BE2C (cell line): ENCODE measurements at regions not wholly inside any gene's neighbourhood (a gene's known extent, or its start where the extent isn't known, plus 50 kb on each side); places are given as distances from the start of the nearest gene placed in this dataset.
"Not testable (repeated sequence)": the region's sequence is repeated elsewhere in the genome, so short reads cannot be mapped to it uniquely, and the experiment has no call there.

Experiments used
- DNase-seq: peaks from one replicate; pipeline ENCODE4 v3.0.0-alpha.2; 2020
- H3K27me3 ChIP-seq: fragments of 250-450 bp; sonication (Bioruptor Pico); 2 replicates; pipeline ENCODE4 v1.5.1; 2020; ENCODE audit warnings: mild to moderate bottlenecking
- H3K36me3 ChIP-seq: fragments of 250-450 bp; sonication (Bioruptor Pico); 2 replicates; pipeline ENCODE4 v1.5.1; 2020; ENCODE audit warnings: mild to moderate bottlenecking
- H3K4me1 ChIP-seq: fragments of 250-450 bp; sonication (Bioruptor Pico); 2 replicates; pipeline ENCODE4 v1.5.1; 2020
- H3K4me3 ChIP-seq: 2 replicates; pipeline ENCODE4 v1.5.1; 2011; ENCODE audit warnings: low read depth, low read length
- H3K9me3 ChIP-seq: fragments of 250-450 bp; sonication (Bioruptor Pico); 2 replicates; pipeline ENCODE4 v1.5.1; 2020
- TF ChIP-seq, protein P1 (sequence below): IDR thresholded peaks from 2 replicates; pipeline ENCODE4 v1.5.1; 2012; ENCODE audit warnings: mild to moderate bottlenecking, low read depth, low read length

DNA sequence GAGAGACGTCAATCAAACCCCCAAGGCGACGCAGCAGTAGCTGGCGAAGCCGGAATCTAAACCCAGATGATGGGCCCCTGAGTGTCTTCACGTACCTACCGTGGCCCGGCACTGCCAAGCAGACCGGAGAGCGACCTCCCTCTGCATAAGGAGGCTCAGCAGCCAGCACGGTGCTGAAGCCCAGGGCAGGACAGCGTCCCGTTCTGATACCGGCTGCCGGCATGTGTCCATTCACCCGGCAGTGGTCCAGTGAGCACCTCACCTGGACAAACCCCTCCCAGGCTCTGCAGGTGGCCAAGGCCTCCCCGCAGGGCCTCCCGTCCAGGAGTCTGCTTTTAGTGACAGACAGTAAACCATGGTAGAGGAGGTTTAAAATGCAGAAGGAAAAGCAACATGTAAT lies 142.0 kb downstream of the BRD1 start:
- no peaks in the 10 kb centered on the region for H3K4me1 ChIP-seq
- TF ChIP-seq, protein P1, sequence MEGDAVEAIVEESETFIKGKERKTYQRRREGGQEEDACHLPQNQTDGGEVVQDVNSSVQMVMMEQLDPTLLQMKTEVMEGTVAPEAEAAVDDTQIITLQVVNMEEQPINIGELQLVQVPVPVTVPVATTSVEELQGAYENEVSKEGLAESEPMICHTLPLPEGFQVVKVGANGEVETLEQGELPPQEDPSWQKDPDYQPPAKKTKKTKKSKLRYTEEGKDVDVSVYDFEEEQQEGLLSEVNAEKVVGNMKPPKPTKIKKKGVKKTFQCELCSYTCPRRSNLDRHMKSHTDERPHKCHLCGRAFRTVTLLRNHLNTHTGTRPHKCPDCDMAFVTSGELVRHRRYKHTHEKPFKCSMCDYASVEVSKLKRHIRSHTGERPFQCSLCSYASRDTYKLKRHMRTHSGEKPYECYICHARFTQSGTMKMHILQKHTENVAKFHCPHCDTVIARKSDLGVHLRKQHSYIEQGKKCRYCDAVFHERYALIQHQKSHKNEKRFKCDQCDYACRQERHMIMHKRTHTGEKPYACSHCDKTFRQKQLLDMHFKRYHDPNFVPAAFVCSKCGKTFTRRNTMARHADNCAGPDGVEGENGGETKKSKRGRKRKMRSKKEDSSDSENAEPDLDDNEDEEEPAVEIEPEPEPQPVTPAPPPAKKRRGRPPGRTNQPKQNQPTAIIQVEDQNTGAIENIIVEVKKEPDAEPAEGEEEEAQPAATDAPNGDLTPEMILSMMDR, result no peak
- no peak overlapping the region for H3K4me3 ChIP-seq
- H3K27me3 ChIP-seq, result peaks cover 31% of the 10 kb centered on the region
- DNase-seq, result no peak
- no peaks in the 10 kb centered on the region for H3K9me3 ChIP-seq
- H3K36me3 ChIP-seq, result no peaks in the 10 kb centered on the region

DNA sequence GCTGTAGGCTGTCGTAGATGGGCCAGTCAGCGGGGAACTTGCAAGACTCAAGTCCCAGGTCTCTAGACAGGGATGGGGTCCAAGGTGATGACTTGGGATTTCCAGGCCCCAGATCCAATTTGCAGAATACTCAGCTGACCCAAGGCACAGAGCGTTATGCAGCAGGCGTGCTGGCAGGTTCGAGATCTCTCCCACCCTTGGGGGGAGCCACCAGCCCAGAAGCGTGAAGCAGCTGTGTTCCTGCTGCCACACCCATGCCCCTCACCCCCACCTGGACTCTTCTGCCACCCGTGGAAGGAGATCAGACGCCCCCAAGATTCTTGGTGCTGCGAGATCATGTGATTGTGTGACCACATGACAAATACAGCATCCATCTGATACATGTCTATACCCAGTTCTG lies 142.6 kb downstream of the BRD1 start:
- no peak for DNase-seq
- H3K36me3 ChIP-seq, result no peaks in the 10 kb centered on the region
- H3K9me3 ChIP-seq, result no peaks in the 10 kb centered on the region
- H3K4me1 ChIP-seq, result no peaks in the 10 kb centered on the region
- peaks cover 31% of the 10 kb centered on the region for H3K27me3 ChIP-seq
- H3K4me3 ChIP-seq, result no peak overlapping the region
- TF ChIP-seq, protein P1, result no peak

DNA sequence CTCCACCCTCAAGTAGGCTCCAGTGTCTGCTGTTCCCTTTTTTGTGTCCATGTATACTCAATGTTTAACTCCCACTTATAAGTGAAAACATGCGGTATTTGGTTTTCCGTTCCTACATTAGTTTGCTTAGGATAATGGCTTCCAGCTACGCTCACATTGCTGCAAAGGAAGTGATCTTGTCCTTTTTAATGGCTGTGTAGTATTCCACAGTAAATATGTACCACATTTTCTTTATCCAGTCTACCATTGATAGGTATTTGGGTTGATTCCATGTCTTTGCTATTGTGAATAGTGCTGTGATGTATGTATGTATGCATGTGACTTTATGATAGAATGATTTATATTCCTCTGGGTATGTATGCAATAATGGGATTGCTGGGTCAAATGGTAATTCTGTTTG lies 144.6 kb downstream of the BRD1 start:
- H3K27me3 ChIP-seq, result peaks cover 27% of the 10 kb centered on the region
- DNase-seq, result no peak
- H3K4me1 ChIP-seq, result no peaks in the 10 kb centered on the region
- H3K4me3 ChIP-seq, result no peak overlapping the region
- H3K9me3 ChIP-seq, result no peaks in the 10 kb centered on the region
- TF ChIP-seq, protein P1, result no peak
- no peaks in the 10 kb centered on the region for H3K36me3 ChIP-seq

DNA sequence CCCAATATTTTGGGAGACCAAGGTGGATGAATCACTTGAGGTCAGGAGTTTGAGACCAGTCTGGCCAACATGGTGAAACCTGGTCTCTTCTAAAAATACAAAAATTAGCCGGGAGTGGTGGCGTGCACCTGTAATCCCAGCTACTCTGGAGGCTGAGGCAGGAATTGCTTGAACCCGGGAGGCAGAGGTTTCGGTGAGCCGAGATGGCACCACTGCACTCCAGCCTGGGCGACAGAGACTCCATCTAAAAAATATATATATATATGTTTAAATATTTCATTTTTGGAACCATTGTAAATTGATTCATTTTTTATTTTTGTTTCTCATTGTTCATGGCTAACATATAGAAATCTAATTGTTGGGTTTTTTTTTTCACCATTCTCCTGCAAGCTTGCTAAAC lies 146.9 kb downstream of the BRD1 start:
- not testable (repeated sequence) for H3K36me3 ChIP-seq, DNase-seq, H3K9me3 ChIP-seq, H3K4me3 ChIP-seq, H3K4me1 ChIP-seq
- peaks cover 33% of the 10 kb centered on the region for H3K27me3 ChIP-seq

DNA sequence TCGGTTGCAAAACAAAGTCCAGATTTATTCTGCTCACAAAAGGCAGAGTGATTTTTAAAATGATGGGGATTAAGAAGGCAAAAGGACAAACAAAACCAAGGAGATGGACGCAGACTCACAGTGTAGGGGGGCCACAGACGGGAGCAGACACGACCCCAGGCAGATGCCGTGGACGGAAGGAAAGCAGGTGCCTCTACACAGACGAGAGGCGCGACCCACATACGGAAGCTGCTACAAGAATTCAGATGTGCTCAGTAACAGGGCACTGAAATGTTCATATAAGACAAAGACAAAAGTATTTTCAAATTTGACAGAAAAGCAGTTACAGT lies 148.9 kb downstream of the BRD1 start:
- H3K4me3 ChIP-seq, result no peak overlapping the region
- TF ChIP-seq, protein P1, result no peak
- H3K9me3 ChIP-seq, result no peaks in the 10 kb centered on the region
- H3K27me3 ChIP-seq, result peaks cover 33% of the 10 kb centered on the region
- DNase-seq, result no peak
- H3K36me3 ChIP-seq, result no peaks in the 10 kb centered on the region
- H3K4me1 ChIP-seq, result no peaks in the 10 kb centered on the region

DNA sequence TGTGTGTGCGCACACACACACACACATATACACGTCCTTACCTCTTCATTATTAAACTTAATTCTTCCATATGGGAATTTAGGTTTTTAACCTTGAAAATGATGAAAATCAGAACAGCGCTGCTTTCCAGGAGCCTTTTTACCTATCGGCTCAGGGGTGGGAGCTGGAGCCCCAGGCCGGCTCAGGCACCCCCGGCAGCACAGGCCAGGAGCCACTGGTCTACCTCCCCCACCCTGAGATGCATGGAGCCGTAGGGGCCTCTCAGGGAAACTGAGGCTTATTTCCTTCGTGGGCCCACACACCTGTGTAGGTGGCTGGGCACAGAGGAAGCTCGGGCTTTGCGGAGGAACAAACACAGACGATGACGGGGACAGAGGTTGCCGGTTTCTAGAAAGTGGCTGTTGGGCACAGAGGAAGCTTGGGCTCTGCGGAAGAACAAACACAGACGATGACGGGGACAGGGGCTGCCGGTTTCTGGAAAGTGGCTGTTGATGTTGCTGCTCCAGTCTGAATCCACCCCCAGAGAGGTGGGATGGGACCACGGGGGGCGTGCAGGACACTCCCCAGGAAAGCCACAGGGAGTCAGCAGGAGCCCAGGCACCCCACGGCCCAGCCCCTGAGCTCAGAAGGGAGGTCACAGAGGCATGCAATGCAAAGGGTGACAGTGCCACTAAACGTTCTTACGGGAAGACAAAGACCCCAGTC lies 149.4 kb downstream of the BRD1 start:
- no peak for DNase-seq
- peaks cover 33% of the 10 kb centered on the region for H3K27me3 ChIP-seq
- no peaks in the 10 kb centered on the region for H3K9me3 ChIP-seq
- H3K36me3 ChIP-seq, result no peaks in the 10 kb centered on the region
- no peaks in the 10 kb centered on the region for H3K4me1 ChIP-seq
- TF ChIP-seq, protein P1, result no peak
- no peak overlapping the region for H3K4me3 ChIP-seq

DNA sequence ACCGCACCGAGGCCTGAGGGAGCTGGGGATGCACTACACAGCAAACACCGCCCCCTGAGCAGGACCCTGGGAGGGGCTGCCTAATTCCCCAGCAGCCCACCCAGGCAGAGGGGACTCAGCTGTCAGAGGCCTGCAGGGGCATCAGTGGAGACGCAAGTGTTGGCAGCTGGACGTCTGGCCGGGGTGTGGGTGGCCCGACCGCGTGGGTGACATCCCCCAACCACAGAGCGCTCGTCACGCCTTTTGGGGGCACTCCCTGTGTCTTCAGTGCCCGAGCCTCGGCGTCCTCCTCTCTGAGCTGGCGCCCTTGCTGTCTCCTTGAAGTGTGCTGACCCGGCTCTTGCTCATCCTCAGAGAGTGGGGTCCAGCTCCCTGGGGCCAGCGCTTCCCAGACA lies 150.2 kb downstream of the BRD1 start:
- no peaks in the 10 kb centered on the region for H3K4me1 ChIP-seq
- H3K36me3 ChIP-seq, result no peaks in the 10 kb centered on the region
- peaks cover 33% of the 10 kb centered on the region for H3K27me3 ChIP-seq
- TF ChIP-seq, protein P1, result no peak
- H3K9me3 ChIP-seq, result no peaks in the 10 kb centered on the region
- DNase-seq, result no peak
- no peak overlapping the region for H3K4me3 ChIP-seq
